GM18858 (cell line): ENCODE measurements at regions not wholly inside any gene's neighbourhood (a gene's known extent, or its start where the extent isn't known, plus 50 kb on each side); places are given as distances from the start of the nearest gene placed in this dataset.
"Not testable (repeated sequence)": the region's sequence is repeated elsewhere in the genome, so short reads cannot be mapped to it uniquely, and the experiment has no call there.

Experiments
- ATAC-seq: cut with Tn5 transposase; IDR thresholded peaks from one replicate; pipeline ENCODE4 v1.9.1; 2021; ENCODE audit not compliant: unreplicated experiment

GRCh38 chr1:199089393-199090122, 450.7 kb downstream of the PTPRC start:
- peak; percentile 91 for ATAC-seq

DNA sequence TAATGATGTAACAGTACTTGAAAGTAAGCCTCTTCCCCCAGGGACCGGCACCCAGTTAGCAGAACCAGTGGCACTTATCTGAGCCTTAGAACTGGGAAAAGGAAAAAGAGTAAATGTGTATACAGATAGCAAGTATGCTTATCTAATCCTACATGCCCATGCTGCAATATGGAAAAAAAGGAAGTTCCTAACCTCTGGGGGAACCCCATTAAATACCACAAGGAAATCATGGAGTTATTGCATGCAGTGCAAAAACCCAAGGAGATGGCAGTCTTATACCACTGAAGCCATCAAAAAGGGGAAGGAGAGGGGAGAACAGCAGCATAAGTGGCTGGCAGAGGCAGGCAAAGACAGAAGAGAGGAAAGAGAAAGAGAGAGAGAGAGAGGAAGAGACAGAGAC, 456.8 kb downstream of the PTPRC start:
- ATAC-seq = not testable (repeated sequence)

- ATAC-seq = no peak
These were observed 457.8 kb downstream of the PTPRC start for GRCh38 chr1:199096591-199096990.

DNA sequence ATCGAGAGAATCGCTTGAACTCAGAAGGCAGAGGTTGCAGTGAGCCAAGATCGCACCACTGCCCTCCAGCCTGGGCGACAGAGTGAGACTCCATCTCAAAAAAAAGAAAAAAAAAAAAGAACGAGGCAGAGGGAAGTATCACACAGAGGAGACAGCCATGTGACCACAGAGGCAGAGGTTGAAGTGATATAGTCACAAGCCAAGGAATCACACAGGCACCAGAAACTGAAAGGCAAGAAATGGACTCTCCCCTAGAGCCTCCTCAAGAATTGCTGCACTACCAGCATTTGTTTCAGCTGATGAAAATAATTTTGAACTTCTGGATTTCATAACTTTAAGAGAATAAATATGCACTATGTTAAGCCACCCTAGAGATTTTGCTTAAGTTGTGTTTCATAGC, 459.6 kb downstream of the PTPRC start:
- no peak for ATAC-seq

DNA sequence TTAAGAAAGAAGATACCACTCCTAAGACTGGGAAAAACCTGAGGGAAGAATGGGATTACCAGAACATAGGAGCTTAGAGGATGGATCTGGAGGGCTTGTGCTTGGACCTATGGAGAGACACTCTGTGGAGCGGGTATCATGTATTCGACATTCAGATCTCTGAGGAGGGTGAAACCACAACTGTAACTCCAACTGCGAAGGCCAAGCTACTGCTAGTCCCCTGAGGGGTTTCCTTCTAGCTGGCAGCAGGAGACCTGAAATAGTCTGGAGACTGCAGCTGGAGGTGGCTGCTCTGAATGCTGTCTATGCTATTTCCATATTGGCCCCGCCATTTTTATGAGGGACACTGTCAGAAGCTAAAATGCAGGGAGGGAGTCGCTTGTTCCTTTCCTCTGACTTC, 462.3 kb downstream of the PTPRC start:
- no peak for ATAC-seq

DNA sequence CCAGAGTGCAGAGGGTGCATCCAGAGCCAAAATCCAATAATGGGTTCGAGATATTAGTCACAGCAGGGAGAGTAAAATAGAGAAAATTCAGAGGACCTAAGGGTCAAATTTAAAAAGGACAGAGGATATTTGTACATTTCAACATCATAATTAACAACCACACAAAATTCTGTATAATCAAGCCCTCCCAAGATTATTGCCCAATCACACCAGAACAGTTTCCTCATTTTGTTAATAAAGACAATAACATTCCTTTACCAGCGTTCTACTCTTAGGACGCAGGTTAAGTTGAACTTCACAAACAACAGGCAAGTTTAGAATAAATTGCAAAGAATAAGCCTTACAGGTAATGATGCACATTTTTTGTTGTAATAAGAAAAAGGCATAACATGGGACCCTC, 462.8 kb downstream of the PTPRC start:
- ATAC-seq = no peak

- peak; percentile 92 for ATAC-seq
These were observed 463.4 kb downstream of the PTPRC start for GRCh38 chr1:199102239-199102638.

- ATAC-seq = no peak
These were observed 470.3 kb downstream of the PTPRC start for GRCh38 chr1:199109160-199109559.

- ATAC-seq = no peak
These were observed 473.5 kb downstream of the PTPRC start for GRCh38 chr1:199112365-199112764.

DNA sequence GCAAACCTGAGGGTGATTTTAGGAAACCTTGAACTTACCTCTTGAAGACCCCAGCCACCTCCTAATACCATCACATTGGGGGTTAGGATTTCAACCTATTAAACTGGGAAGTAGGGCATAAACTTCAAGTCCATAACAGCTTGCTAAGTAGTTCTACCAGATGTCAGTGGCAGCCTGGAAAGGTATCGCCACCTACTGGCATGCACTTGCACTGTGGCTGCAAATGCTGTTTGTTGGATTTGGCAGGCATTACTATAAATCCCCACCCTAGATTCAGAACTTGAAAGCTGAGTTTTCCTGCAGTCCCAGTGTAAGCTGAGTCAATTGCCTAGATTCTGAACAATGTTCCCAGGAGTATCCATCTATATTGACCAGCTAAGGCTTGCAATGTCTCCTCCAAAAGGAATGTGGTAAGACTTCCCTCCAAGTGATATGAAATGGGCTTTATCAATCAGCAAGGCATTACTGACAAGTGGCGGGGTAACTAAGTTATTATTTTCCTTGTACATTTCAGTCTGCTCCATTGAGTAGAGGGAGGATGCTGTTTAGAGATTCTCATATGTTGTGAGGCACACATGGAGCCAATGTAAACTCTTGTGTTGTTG, 474.5 kb downstream of the PTPRC start:
- peak; percentile 51 for ATAC-seq

DNA sequence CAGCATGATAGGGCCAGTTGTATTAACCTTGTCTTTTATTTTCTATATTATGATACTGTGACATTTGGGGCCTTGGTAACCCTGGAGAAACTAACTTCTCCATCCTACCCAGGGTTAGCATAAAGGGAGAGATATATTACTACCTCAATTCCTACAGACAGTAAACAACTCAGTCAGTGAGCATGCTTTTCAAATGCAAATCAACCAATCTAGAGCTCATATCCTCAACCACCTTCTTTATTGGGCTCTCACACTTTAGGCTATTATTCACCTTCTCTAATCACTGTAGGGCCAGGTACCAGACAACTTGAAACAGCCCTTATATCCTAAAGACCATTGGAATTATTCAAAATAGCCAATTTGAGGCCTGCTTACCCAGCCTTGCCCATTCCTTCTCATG, 477.6 kb downstream of the PTPRC start:
- ATAC-seq = no peak

- ATAC-seq = no peak
These were observed 482.2 kb downstream of the PTPRC start for GRCh38 chr1:199121047-199121446.

DNA sequence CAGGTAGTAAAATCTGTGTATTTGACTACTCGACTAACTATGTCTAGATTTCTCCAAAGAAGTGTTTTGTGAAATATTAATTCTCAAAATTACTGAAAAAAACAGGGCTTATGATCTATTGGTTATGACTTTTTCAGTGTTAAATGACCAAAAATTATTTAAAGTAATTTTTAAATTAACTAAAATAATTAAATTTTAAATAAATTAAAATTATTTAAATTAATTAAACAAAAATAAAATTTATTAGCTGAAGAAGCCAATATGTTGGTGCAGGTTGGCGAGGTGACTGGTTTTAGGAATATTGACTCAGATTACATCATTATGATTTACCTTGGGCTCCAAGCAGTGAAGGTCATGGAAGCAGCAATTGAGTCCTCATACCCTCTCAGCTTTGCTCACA, 483.2 kb downstream of the PTPRC start:
- no peak for ATAC-seq

GRCh38 chr1:199122532-199123311, 483.9 kb downstream of the PTPRC start:
- ATAC-seq = no peak

GRCh38 chr1:199123615-199124014, 484.8 kb downstream of the PTPRC start:
- ATAC-seq = no peak

DNA sequence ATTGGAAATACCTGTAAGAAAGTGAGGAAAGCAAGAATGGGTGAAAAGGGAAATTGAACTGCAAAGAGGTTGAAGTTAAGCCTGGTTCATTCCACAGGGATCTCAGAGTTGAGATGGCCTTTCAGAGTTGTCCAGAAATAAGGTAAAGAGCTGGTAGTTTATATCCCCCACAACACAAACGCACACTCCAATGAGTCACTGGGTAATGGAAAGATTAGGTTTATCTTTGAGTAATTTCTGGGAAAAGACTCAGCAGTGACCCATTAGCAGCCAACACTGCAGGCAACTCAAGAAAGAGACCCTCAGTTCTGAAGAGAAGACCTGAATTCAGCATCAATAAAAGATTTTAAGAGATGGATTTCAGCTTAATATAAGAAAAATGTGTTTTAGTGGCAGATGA, 485.5 kb downstream of the PTPRC start:
- ATAC-seq = no peak

DNA sequence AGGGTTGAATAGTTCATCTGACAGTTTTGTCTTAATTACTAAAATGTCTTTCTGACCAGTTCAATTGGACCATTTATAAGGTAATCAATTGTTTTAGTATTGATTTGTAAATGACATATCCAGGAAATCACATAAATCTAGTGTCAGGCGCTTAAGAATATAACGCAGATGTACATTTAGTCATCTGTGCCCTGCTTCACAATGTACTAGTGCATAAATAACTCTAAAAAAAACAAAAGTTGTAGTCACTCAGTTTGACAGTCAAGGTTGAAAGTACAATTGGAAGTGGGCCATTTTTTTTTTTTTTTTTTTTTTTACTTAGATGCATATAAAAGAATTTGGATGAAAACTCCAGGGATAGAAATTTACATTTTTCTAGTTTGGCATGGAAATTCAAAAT, 490.4 kb downstream of the PTPRC start:
- no peak for ATAC-seq

- ATAC-seq = no peak
These were observed 493.2 kb downstream of the PTPRC start for GRCh38 chr1:199132006-199132405.

DNA sequence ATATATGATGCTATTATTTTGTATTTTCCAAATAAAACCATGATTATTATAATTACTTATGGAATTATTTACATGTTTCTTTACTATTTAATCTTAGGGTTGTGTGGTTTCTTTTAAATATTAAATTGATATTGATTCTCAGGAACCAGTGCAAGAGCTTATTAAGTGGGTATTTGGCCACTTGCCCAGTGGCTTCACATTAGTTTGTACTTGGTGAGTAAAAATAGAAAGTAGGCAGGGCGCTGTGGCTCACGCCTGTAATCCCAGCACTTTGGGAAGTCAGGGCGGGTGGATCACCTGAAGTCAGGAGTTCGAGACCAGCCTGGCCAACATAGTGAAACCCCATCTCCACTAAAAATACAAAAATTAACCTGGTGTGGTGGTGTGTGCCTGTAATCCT, 497.1 kb downstream of the PTPRC start:
- ATAC-seq = no peak

GRCh38 chr1:199138061-199138460, 499.2 kb downstream of the PTPRC start:
- no peak for ATAC-seq

- no peak for ATAC-seq
These were observed 510.8 kb downstream of the PTPRC start for GRCh38 chr1:199149591-199149990.

DNA sequence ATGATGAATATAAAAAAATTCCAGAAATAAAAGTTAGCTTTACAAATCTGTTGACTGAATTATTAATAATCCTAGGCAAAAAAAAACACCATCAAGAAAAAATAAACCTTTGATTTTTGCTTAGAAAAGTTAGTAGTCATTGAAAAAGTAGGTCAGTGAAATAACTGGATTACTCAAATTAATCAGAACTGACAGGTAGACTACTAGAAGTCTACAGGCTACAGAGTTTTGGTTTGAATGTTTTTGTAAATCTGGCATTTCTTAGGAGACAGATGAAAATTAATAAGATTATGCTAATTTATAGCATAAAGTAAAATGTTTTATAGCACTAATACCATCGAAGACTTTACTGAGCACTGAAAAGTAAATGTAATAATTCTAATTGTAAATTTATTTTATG, 511.9 kb downstream of the PTPRC start:
- no peak for ATAC-seq
